ENCODE measurements at regions not wholly inside any gene's neighbourhood (a gene's known extent, or its start where the extent isn't known, plus 50 kb on each side); places are given as distances from the start of the nearest gene placed in this dataset.

- no peaks in the 10 kb centered on the region for H3K27me3 ChIP-seq (ENCODE audit: control insufficient read depth, low read length)
- no peaks in the 10 kb centered on the region for H3K9me3 ChIP-seq (ENCODE audit: control insufficient read depth, insufficient read depth, low read length)
- no peak overlapping the region for H3K4me3 ChIP-seq (ENCODE audit: low read length)
- no peaks in the 10 kb centered on the region for H3F3A ChIP-seq (ENCODE audit: control insufficient read depth, insufficient read depth)
- TF ChIP-seq EZH2phosphoT487 (IDR thresholded peaks at IDR 0.05; ENCODE audit: borderline replicate concordance, low read length) (no peak), CTCF (IDR thresholded peaks at IDR 0.05; ENCODE audit: low read depth, low read length, poor library complexity, severe bottlenecking) (no peak)
- H3K4me1 ChIP-seq (ENCODE audit: control insufficient read depth, low read length): no peaks in the 10 kb centered on the region
- no peaks in the 10 kb centered on the region for H3K36me3 ChIP-seq (ENCODE audit: control insufficient read depth, low read length)
- no peaks in the 10 kb centered on the region for H3K79me2 ChIP-seq (ENCODE audit: control insufficient read depth, low read length)
- no peaks in the 10 kb centered on the region for H3K9me2 ChIP-seq (replicated peaks; ENCODE audit: control insufficient read depth, low read length)
- no peak overlapping the region for H3K4me2 ChIP-seq (ENCODE audit: low read length)
- H3K27ac ChIP-seq (ENCODE audit: low read depth, low read length): no peak overlapping the region
- no peaks in the 10 kb centered on the region for H4K20me1 ChIP-seq (ENCODE audit: control insufficient read depth, insufficient read depth, low read depth, low read length)
Observed at GRCh38 chr5:66333192-66333591, 189.1 kb downstream of the SREK1 start.

- no peak overlapping the region for H3K27ac ChIP-seq (ENCODE audit: low read depth, low read length)
- H3K4me3 ChIP-seq (ENCODE audit: low read length): no peak overlapping the region
- H3K36me3 ChIP-seq (ENCODE audit: control insufficient read depth, low read length): no peaks in the 10 kb centered on the region
- H3F3A ChIP-seq (ENCODE audit: control insufficient read depth, insufficient read depth): no peaks in the 10 kb centered on the region
- TF ChIP-seq CTCF (IDR thresholded peaks at IDR 0.05; ENCODE audit: low read depth, low read length, poor library complexity, severe bottlenecking) (no peak), EZH2phosphoT487 (IDR thresholded peaks at IDR 0.05; ENCODE audit: borderline replicate concordance, low read length) (no peak)
- no peak overlapping the region for H3K4me2 ChIP-seq (ENCODE audit: low read length)
- H3K9me3 ChIP-seq (ENCODE audit: control insufficient read depth, insufficient read depth, low read length): no peaks in the 10 kb centered on the region
- H3K4me1 ChIP-seq (ENCODE audit: control insufficient read depth, low read length): no peaks in the 10 kb centered on the region
- no peaks in the 10 kb centered on the region for H3K27me3 ChIP-seq (ENCODE audit: control insufficient read depth, low read length)
- H3K9me2 ChIP-seq (replicated peaks; ENCODE audit: control insufficient read depth, low read length): no peaks in the 10 kb centered on the region
- no peaks in the 10 kb centered on the region for H3K79me2 ChIP-seq (ENCODE audit: control insufficient read depth, low read length)
- no peaks in the 10 kb centered on the region for H4K20me1 ChIP-seq (ENCODE audit: control insufficient read depth, insufficient read depth, low read depth, low read length)
Observed at GRCh38 chr5:66337626-66338226, 193.6 kb downstream of the SREK1 start.

- Histone ChIP-seq H4K20me1 (ENCODE audit: control insufficient read depth, insufficient read depth, low read depth, low read length) (no peaks in the 10 kb centered on the region), H3K4me1 (ENCODE audit: control insufficient read depth, low read length) (no peaks in the 10 kb centered on the region), H3K4me2 (ENCODE audit: low read length) (no peak overlapping the region), H3K4me3 (ENCODE audit: low read length) (no peak overlapping the region), H3K27ac (ENCODE audit: low read depth, low read length) (no peak overlapping the region), H3F3A (ENCODE audit: control insufficient read depth, insufficient read depth) (no peaks in the 10 kb centered on the region), H3K27me3 (ENCODE audit: control insufficient read depth, low read length) (no peaks in the 10 kb centered on the region), H3K9me3 (ENCODE audit: control insufficient read depth, insufficient read depth, low read length) (no peaks in the 10 kb centered on the region), H3K9me2 (replicated peaks; ENCODE audit: control insufficient read depth, low read length) (no peaks in the 10 kb centered on the region), H3K36me3 (ENCODE audit: control insufficient read depth, low read length) (no peaks in the 10 kb centered on the region), H3K79me2 (ENCODE audit: control insufficient read depth, low read length) (no peaks in the 10 kb centered on the region)
- TF ChIP-seq EZH2phosphoT487 (IDR thresholded peaks at IDR 0.05; ENCODE audit: borderline replicate concordance, low read length): no peak
- TF ChIP-seq CTCF (IDR thresholded peaks at IDR 0.05; ENCODE audit: low read depth, low read length, poor library complexity, severe bottlenecking): no peak
Observed at GRCh38 chr5:66338828-66339227, 194.7 kb downstream of the SREK1 start.

All from DOHH2 (cell line).